ENCODE measurements at regions not wholly inside any gene's neighbourhood (a gene's known extent, or its start where the extent isn't known, plus 50 kb on each side); places are given as distances from the start of the nearest gene placed in this dataset.

DNA sequence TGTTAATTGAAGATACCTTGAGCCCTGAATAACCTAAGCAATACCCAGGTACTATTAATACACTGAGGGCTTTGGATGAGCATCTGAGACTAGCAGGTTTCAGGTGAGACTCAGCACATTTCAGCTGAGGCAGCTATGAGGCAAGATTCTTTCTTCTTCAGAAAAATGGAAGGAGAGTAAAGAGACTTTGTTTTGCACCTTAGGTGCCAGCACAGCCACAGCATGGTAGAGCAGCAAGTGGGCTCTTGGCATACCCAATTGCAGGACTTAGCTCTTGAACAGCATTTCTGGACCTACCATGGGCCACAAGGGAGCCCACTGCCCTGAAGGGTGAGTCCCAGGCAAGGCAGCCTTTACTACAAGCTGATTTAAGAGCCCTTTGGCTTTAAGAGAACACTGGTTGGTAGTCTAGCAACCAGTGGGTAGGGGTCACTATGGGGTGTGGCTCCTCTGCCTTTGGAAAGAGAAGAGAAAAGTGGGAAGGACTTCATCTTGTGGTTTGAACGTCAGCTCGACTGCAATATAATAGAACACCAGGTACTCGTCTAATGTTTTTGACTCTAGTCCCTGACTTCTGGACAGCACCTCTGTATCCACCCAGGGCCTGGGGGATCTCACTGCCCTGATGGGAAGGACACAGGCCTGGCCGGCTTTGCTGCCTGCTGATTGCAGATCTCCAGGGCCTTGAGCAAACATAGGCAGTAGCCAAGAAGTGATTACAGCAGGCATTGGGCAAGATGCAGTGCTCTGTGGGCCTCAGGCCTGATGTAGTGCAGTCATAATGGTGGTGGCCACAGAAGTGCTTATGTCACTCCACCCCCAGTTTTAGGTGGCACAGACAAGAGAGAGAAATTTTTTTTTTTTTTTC is 73.3 kb downstream of the GLYATL1 start:
- CTCF ChIA-PET: no interaction called here
- no peaks in the 10 kb centered on the region for H3K79me1 ChIP-seq (ENCODE audit: low read depth in 1 of 2, low read length in 2 of 2)
- TF ChIP-seq CHD1 (IDR thresholded peaks at IDR 0.05; ENCODE audit: low read depth, low read length) (no peak), RFX5 (IDR thresholded peaks at IDR 0.05; ENCODE audit: low read depth, low read length) (no peak), RCOR1 (IDR thresholded peaks at IDR 0.05; ENCODE audit: insufficient replicate concordance, low read length) (no peak), MAZ (IDR thresholded peaks at IDR 0.05; ENCODE audit: borderline replicate concordance, low read depth, low read length) (no peak), FOS (IDR thresholded peaks at IDR 0.05; ENCODE audit: low read depth, low read length) (no peak), NFE2L2 (IDR thresholded peaks at IDR 0.05; ENCODE audit: low read depth, low read length) (no peak), RAD21 (IDR thresholded peaks at IDR 0.05; ENCODE audit: low read length) (no peak), POLR2A (IDR thresholded peaks at IDR 0.05; ENCODE audit: low read depth, low read length) (no peak), BHLHE40 (IDR thresholded peaks at IDR 0.05; ENCODE audit: low read depth, low read length) (no peak), MAFK (IDR thresholded peaks at IDR 0.05; ENCODE audit: low read depth, low read length) (no peak), MXI1 (IDR thresholded peaks at IDR 0.05; ENCODE audit: borderline replicate concordance, low read depth, low read length) (no peak), CEBPB (IDR thresholded peaks at IDR 0.05; ENCODE audit: low read depth, low read length) (no peak)
- TF ChIP-seq, protein P1, sequence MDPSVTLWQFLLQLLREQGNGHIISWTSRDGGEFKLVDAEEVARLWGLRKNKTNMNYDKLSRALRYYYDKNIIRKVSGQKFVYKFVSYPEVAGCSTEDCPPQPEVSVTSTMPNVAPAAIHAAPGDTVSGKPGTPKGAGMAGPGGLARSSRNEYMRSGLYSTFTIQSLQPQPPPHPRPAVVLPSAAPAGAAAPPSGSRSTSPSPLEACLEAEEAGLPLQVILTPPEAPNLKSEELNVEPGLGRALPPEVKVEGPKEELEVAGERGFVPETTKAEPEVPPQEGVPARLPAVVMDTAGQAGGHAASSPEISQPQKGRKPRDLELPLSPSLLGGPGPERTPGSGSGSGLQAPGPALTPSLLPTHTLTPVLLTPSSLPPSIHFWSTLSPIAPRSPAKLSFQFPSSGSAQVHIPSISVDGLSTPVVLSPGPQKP (IDR thresholded peaks at IDR 0.05; ENCODE audit: borderline replicate concordance, low read depth, low read length): no peak
- TF ChIP-seq, protein P2, sequence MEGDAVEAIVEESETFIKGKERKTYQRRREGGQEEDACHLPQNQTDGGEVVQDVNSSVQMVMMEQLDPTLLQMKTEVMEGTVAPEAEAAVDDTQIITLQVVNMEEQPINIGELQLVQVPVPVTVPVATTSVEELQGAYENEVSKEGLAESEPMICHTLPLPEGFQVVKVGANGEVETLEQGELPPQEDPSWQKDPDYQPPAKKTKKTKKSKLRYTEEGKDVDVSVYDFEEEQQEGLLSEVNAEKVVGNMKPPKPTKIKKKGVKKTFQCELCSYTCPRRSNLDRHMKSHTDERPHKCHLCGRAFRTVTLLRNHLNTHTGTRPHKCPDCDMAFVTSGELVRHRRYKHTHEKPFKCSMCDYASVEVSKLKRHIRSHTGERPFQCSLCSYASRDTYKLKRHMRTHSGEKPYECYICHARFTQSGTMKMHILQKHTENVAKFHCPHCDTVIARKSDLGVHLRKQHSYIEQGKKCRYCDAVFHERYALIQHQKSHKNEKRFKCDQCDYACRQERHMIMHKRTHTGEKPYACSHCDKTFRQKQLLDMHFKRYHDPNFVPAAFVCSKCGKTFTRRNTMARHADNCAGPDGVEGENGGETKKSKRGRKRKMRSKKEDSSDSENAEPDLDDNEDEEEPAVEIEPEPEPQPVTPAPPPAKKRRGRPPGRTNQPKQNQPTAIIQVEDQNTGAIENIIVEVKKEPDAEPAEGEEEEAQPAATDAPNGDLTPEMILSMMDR (conservative IDR thresholded peaks at IDR 0.05; ENCODE audit: low read depth, low read length): no peak
- no peak overlapping the region for H2AK9ac ChIP-seq (replicated peaks; ENCODE audit: low read depth, low read length, poor library complexity)
- POLR2A ChIA-PET (ENCODE audit: unreplicated experiment): no interaction called here
- ATAC-seq (ENCODE audit: low read depth): no peak
- no peak overlapping the region for H2AFZ ChIP-seq (replicated peaks; ENCODE audit: low read length, poor library complexity)
- in situ Hi-C loops (cut with MboI; ENCODE audit: low sequenced_read_pairs) (no loop called here), dilution Hi-C loops (cut with HindIII; ENCODE audit: low sequenced_read_pairs, unreplicated experiment) (no loop called here), intact Hi-C loops (cut with micrococcal nuclease) (no loop called here)
- no peak overlapping the region for H2BK15ac ChIP-seq (ENCODE audit: low read depth, low read length)
- no peaks in the 10 kb centered on the region for H3K27me3 ChIP-seq (ENCODE audit: control insufficient read depth, insufficient read depth, low read length)
- no peak overlapping the region for H4K5ac ChIP-seq (ENCODE audit: low read depth, low read length)
- no peak overlapping the region for H2BK20ac ChIP-seq (ENCODE audit: low read depth, low read length)
- H3K36me3 ChIP-seq (ENCODE audit: control insufficient read depth, insufficient read depth, low read length): no peaks in the 10 kb centered on the region
- no peak overlapping the region for H3K4ac ChIP-seq (ENCODE audit: low read depth, low read length)
- no CpG with 5 or more reads among the region's 4 CpGs for WGBS, 2 experiments (ENCODE audit: extremely low coverage in 2 of 2, insufficient read length in 1 of 2)
- H3K9me3 ChIP-seq (ENCODE audit: control insufficient read depth, insufficient read depth, low read length): no peaks in the 10 kb centered on the region
- H3K14ac ChIP-seq (replicated peaks; ENCODE audit: low read depth, low read length): no peak overlapping the region
- no peaks in the 10 kb centered on the region for H4K20me1 ChIP-seq (ENCODE audit: insufficient read depth, low read length)
- H4K91ac ChIP-seq (ENCODE audit: insufficient read depth, low read depth, low read length): no peak overlapping the region
- H3K4me2 ChIP-seq (ENCODE audit: low read depth, low read length): no peak overlapping the region
- no peak overlapping the region for H3K4me3 ChIP-seq (ENCODE audit: insufficient read depth, low read depth, low read length)
- H2BK120ac ChIP-seq (ENCODE audit: low read depth, low read length): no peak overlapping the region
- no peak overlapping the region for H2AK5ac ChIP-seq (ENCODE audit: low read depth, low read length)
- no peaks in the 10 kb centered on the region for H3K9me1 ChIP-seq (ENCODE audit: insufficient read depth, low read length)
- no peak overlapping the region for H4K8ac ChIP-seq (ENCODE audit: low read depth in 2 of 2, low read length in 2 of 2)
- no peaks in the 10 kb centered on the region for H3K4me1 ChIP-seq (ENCODE audit: control insufficient read depth, insufficient read depth, low read length)
- H2BK5ac ChIP-seq (ENCODE audit: low read depth, low read length, poor library complexity, severe bottlenecking): no peak overlapping the region
- no peak overlapping the region for H3K56ac ChIP-seq (ENCODE audit: extremely low read depth, insufficient read depth, low read length)
- no TSS peak for BruUV-seq (replicated peaks)
- no peak overlapping the region for H3K9ac ChIP-seq (ENCODE audit: low read depth, low read length)
- no peak overlapping the region for H3K18ac ChIP-seq (ENCODE audit: low read depth, low read length)
- no peak for DNase-seq
- no peak overlapping the region for H3K27ac ChIP-seq (ENCODE audit: insufficient read depth, low read length)
- H3K23ac ChIP-seq (ENCODE audit: low read depth, low read length): no peak overlapping the region
